ENCODE measurements at regions not wholly inside any gene's neighbourhood (a gene's known extent, or its start where the extent isn't known, plus 50 kb on each side); places are given as distances from the start of the nearest gene placed in this dataset.

DNA sequence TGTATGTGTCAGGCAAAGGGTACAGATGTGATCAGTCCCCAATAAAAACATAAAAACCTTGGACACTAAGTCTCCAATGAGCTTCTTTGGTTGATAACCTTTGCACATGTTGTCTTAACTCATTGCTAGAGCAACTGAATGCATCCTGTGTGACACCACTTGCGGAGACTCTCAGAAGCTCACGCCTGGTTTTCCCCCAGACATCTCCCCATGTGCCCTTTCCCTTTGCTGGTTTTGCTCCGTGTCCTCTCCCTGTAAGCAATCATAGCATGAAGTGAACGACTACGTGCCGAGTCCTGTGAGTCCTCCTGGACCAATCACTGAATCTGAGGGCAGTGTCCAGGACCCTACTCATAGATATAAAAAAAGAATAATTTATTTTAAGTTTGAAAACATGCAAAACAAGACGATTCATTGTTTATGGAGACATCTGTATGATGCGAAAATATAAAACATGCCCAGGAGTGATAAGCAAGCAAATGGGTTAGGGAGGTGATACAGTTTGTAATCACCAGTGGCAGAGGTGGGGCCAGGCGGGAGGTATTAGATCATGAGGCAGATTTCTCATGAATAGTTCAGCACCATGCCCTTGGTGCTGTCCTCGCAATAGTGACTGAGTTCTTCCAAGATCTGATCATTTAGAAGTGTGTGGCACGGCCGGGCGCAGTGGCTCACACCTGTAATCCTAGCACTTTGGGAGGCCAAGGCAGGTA, 115.5 kb downstream of the MED10 start:
- Histone ChIP-seq H3K27me3 (ENCODE audit: low read depth) (no peaks in the 10 kb centered on the region), H3K9me3 (no peaks in the 10 kb centered on the region), H3K4me3 (no peak overlapping the region), H3K36me3 (no peaks in the 10 kb centered on the region), H3K27ac (no peak overlapping the region), H3K4me1 (no peaks in the 10 kb centered on the region)
- DNase-seq (no peak), ATAC-seq (no peak)
- intact Hi-C loops (cut with DNase I), result no loop called here
- TF ChIP-seq, protein P1, sequence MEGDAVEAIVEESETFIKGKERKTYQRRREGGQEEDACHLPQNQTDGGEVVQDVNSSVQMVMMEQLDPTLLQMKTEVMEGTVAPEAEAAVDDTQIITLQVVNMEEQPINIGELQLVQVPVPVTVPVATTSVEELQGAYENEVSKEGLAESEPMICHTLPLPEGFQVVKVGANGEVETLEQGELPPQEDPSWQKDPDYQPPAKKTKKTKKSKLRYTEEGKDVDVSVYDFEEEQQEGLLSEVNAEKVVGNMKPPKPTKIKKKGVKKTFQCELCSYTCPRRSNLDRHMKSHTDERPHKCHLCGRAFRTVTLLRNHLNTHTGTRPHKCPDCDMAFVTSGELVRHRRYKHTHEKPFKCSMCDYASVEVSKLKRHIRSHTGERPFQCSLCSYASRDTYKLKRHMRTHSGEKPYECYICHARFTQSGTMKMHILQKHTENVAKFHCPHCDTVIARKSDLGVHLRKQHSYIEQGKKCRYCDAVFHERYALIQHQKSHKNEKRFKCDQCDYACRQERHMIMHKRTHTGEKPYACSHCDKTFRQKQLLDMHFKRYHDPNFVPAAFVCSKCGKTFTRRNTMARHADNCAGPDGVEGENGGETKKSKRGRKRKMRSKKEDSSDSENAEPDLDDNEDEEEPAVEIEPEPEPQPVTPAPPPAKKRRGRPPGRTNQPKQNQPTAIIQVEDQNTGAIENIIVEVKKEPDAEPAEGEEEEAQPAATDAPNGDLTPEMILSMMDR (IDR thresholded peaks at IDR 0.05), result no peak

DNA sequence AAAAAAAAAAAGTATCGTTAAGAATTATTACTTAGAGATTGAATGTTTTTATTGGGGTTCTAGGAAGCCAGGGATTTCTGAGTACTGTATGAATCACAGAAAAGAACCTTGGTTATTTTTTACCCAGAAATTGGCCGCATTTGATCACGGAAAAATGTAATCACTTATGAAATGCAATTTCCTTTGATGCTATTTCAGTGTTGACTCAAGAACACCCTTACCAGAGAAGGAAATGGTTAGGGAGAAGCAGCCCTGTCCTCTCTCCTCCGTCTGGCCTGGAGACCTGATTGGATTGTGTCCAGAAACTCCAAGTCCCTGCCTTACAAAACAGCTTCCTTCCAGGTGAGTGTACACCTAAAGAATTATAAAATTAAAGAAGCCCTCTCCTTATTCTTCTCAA, 116.7 kb downstream of the MED10 start:
- TF ChIP-seq, protein P1 (IDR thresholded peaks at IDR 0.05), result no peak
- Histone ChIP-seq H3K27ac (no peak overlapping the region), H3K4me1 (no peaks in the 10 kb centered on the region), H3K27me3 (ENCODE audit: low read depth) (no peaks in the 10 kb centered on the region), H3K36me3 (no peaks in the 10 kb centered on the region), H3K9me3 (no peaks in the 10 kb centered on the region), H3K4me3 (no peak overlapping the region)
- peak; percentile 32 to 34 for ATAC-seq
- intact Hi-C loops (cut with DNase I), result no loop called here
- DNase-seq, result no peak

DNA sequence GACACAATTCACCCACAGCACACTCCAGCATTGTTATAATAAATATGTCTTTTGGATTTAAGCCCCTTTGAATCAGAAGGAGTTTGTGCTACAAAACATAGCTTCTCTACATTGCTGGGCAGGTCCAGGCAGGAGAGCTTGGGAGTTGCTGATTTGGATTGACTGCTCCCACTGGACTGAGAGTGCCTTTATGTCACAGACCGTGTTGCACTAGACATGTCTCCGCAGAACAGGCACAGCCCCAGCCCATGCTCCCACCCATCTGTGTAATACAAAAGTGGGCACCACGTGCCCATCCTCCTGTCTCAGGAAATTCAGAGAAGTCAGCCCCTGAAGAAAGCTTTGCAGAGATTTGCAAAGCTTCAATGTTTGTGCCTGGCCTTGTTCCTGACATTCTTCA, 117.1 kb downstream of the MED10 start:
- Histone ChIP-seq H3K27ac (no peak overlapping the region), H3K4me3 (no peak overlapping the region), H3K27me3 (ENCODE audit: low read depth) (no peaks in the 10 kb centered on the region), H3K9me3 (no peaks in the 10 kb centered on the region), H3K36me3 (no peaks in the 10 kb centered on the region), H3K4me1 (no peaks in the 10 kb centered on the region)
- no peak for DNase-seq
- TF ChIP-seq, protein P1 (IDR thresholded peaks at IDR 0.05), result no peak
- intact Hi-C loops (cut with DNase I), result no loop called here
- ATAC-seq, result no peak

DNA sequence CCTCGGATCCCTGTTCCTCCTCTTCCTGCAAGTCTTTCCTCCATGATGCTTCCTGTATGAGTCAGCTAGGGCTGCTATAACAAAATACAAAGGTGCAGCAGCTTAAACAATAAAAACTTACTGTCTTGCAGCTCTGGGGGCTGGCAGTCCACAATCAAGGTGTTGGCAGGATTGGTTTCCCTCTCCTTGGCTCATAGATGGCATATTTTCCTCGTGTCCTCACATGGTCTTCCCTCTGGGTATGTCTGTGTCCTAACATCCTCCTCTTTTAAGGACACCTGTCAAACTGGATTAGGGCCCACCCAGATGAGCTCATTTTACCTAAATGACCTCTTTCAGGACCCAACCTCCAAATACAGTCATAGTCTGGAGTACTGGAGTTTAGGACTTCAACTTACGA, 117.5 kb downstream of the MED10 start:
- ATAC-seq, result no peak
- Histone ChIP-seq H3K27ac (no peak overlapping the region), H3K4me3 (no peak overlapping the region), H3K4me1 (no peaks in the 10 kb centered on the region), H3K27me3 (ENCODE audit: low read depth) (no peaks in the 10 kb centered on the region), H3K36me3 (no peaks in the 10 kb centered on the region), H3K9me3 (no peaks in the 10 kb centered on the region)
- intact Hi-C loops (cut with DNase I), result no loop called here
- TF ChIP-seq, protein P1 (IDR thresholded peaks at IDR 0.05), result no peak
- no peak for DNase-seq

DNA sequence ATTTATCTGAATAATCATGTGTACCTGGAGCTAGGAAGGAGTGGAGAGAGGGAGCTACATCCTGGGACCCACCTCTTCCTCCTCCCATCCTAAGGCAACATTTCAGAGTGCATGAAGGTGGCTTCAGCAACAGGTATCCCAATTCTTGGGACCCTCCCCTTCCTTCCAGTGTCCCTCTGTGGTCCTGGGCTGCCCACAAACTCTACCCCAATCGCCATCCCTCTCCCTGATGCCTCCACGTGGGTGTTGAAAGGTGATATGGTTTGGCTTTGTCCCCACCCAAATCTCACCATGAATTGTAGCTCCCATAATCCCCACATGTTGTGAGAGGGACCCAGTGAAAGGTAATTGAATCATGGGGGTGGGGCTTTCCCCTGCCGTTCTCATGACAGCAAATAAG, 121.4 kb downstream of the MED10 start:
- intact Hi-C loops (cut with DNase I), result no loop called here
- Histone ChIP-seq H3K36me3 (no peaks in the 10 kb centered on the region), H3K27me3 (ENCODE audit: low read depth) (no peaks in the 10 kb centered on the region), H3K27ac (no peak overlapping the region), H3K4me3 (no peak overlapping the region), H3K4me1 (no peaks in the 10 kb centered on the region), H3K9me3 (no peaks in the 10 kb centered on the region)
- DNase-seq, result no peak
- TF ChIP-seq, protein P1 (IDR thresholded peaks at IDR 0.05), result no peak
- no peak for ATAC-seq

Measured in lower lobe of right lung (tissue), 2 donors.